ENCODE measurements at regions not wholly inside any gene's neighbourhood (a gene's known extent, or its start where the extent isn't known, plus 50 kb on each side); places are given as distances from the start of the nearest gene placed in this dataset.
"Not testable (repeated sequence)": the region's sequence is repeated elsewhere in the genome, so short reads cannot be mapped to it uniquely, and the experiment has no call there.

DNA sequence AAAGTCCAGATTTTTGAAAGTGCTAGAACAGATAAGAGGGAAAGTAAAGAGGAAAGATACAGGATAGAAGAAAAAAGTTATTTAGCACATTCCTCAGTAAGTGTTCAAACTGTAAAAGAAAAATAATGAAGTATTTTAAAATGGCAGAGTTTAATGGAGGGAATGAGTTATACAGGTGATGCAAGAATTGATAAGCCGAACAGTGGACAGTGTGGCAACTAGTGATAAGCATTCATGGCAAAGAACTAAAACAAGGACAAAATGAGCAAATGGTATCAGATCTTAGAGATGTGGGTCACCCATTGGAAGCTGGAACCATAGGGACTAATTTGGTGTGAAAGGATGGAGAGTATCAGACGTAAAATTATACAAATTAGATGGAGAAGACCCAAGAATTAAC lies 622.9 kb upstream of the SGO1 start:
- DNase-seq: no peak

DNA sequence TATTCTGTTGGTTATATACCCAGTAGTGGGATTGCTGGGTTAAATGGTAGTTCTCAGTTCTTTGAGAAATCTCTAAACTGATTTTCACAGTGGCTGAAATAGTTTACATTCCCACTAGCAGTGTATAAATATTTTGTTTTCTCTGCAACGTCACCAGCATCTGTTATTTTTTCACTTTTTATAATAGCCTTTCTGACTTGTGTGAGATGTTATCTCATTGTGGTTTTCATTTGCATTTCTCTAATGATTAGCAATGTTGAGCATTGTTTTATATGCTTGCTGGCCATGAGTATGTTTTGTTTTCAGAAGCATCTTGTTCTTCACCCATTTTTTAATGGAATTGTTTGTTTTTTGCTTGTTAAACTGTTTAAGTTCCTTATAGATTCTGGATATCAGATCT lies 612.7 kb upstream of the SGO1 start:
- DNase-seq: no peak

DNA sequence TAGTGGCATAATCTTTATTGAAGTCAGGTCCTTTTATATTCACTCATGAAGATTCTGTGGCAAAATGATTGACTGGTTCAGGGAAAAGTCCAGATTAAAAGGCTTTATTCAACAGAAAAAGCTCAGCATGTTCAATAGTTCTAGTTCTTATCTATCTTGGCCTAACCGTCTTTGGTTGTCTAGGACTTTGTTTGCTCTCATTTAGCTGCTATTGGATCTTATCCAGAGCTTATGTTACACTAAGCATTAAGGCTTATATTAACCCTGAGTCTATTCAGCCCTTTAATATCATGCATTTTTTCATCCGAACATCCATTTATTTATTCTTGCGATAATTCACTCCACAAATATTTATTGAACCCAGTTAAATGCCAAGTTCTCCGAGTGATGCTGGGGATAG lies 601.0 kb upstream of the SGO1 start:
- no peak for DNase-seq

DNA sequence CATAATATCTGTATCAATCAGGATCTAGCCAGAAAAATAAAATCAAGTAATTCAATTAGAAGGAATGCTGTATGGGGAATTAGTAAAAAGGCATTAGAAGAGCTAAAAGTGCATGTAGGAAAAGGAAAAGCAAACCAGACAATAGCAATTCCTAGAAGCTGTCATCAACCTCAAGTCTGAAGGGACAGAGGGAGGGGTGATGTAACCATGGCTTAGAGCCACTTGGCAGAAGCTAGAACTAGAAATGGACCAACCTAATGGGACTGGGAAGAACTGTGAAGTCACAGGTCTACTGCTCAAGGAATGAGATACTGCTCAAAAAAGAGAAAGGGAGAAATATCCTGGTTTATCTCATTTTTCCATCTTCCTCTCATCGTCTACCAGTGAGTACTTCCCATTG lies 590.7 kb upstream of the SGO1 start:
- DNase-seq: no peak

DNA sequence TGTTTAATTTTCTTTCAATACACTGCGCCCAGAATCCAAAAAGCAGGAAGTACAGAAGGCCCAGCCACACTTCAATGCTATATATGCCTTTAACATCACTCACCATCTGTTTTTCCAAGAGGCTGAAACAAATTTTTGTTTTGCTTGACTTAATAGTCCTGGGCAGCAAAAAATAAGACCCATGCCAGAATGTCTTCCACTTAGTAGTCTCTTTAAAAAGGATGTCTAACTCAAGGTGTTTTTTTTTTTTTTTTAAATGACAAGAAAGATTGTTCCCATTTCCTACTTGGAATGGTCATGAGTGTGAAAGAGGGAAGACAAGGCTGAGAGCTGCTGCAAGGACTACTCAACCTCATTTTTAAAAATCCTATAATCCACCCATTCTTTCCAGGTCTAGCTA lies 590.3 kb upstream of the SGO1 start:
- DNase-seq: no peak

DNA sequence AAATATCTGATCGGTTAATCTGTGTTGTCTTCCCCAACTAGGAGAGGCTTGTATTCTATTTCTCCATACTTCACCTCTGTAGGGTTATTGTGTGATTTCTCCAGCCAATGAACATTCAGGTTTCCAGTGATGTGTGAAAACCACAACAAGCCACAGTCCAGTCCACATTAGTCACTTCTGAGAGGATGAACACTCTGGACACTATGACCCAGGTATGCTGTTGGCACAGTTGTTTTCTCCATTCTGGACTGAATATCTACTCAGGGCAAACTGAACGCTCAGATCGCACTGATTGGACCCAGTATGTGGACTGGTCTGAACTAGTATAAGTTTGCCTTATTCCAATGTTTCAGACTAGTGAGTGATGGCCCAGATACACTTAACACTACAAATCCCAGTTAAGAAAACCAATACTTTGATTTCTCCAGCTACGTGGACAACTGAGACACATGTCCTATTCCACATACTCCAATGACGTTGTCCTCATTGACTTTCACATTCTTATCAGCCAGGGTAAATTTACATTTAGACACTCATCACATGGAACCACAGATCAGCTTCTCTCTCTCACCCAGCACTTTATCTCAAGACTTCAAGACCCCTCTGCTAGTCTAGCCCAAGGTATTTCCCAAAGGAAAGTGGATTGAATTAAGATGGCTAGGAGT lies 587.4 kb upstream of the SGO1 start:
- no peak for DNase-seq

DNA sequence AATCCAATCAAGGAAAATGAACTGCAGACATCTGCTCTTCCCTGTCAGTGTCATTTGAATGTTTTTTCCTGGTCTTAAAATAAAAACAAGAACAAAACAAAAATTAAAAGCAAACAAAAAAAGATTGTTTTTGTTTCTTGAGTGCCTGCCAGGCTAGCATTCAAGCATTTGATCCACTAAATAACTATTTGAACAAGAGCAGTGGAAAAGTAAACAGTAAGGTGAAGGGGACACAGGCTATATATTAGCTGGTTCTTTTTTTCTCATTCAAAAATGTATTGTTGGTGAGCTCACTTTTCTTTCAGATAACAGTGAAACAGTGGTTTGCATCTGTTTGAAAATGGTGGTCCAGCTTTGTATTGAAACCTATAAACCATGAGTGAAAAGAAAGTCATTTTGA lies 586.9 kb upstream of the SGO1 start:
- DNase-seq: no peak

DNA sequence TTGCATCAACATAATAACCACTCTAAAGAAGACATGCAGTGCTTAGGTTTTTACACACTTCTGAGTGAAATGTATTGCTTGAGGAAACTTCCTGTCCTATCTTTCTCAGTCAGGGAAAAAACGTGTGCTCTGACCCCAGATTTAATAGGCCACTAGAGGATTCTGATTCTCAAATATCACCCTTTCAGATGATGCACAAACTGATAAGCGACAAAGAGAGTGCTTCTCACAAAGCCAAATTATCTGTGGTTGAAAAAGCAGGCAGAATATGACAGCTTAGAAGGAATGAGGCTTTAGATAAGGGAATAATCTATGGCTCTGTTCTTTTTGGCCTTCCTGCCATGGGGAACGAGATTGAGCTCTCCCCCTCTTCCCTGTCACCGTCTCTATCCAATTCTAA lies 583.4 kb upstream of the SGO1 start:
- no peak for DNase-seq

DNA sequence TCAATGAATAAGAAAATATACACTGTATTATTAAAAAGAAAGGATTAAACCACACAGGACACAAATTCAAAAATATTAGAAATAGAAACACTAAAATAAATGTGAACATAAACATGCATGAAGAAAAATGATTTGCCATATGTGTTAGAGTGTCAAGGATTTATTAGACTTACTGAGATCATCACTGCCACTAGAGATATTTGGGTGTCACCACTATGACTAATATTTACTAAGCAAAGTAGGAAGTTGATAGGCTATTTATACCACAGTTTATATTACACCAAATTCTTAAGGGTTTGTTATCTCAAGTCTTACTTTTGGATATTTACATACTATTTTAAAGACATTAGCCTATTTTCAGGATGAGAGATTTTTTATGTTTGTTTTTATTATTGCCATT lies 575.0 kb upstream of the SGO1 start:
- DNase-seq: no peak

DNA sequence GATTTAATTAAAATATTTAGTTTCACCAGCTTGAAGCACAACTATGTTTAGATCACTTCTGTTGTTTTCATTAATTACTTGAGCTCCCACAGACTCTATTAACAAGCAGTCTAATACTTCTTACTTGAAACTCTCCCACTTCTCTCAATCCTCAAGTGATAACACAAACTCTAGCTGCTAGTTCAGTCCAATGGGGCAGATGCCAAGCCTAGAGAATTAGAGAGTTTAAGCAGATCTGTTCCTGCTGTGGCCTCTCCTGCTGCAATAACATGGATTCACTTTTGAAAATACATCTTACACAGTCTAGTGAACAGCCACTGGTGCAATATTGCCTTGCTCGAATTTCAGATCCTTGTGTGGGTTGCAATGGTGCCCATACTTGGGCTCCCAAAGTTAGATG lies 566.4 kb upstream of the SGO1 start:
- DNase-seq: no peak

DNA sequence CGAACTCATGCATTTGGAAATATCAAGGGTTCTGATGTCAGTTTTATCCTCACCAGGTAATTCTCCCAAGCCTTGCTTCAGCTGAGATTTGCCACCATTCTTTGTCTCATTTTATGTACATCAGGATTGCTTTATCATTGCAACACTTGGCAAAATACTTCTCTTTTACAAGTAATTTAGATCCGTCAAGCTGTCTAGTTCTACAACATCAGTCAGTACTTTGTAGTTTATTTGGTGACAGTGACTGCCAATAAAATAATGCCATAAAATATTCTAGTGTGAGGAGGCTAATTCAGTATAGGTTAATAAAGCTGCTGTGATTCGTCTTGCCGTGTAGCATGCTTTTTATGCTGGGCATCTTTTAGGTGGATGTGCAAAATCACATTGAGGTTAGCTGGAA lies 565.3 kb upstream of the SGO1 start:
- DNase-seq: no peak

DNA sequence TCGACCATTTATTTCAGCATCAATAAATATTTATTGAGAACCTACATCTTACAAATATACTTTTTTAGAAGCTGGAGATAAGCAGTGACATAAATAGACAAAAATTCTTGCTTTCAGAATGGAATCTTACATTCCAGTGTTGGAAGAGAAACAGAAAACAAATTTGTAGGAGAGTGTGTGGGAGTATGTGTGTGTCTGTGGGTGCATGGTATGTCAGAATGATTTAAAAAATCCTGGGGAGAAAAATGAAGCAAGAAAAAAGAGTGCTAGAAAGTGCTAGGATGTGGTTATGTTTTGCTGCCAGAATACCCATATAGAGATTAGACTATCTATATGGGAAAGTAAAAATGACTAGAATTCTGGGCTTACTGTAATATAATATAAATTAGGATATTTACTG lies 561.7 kb upstream of the SGO1 start:
- no peak for DNase-seq

DNA sequence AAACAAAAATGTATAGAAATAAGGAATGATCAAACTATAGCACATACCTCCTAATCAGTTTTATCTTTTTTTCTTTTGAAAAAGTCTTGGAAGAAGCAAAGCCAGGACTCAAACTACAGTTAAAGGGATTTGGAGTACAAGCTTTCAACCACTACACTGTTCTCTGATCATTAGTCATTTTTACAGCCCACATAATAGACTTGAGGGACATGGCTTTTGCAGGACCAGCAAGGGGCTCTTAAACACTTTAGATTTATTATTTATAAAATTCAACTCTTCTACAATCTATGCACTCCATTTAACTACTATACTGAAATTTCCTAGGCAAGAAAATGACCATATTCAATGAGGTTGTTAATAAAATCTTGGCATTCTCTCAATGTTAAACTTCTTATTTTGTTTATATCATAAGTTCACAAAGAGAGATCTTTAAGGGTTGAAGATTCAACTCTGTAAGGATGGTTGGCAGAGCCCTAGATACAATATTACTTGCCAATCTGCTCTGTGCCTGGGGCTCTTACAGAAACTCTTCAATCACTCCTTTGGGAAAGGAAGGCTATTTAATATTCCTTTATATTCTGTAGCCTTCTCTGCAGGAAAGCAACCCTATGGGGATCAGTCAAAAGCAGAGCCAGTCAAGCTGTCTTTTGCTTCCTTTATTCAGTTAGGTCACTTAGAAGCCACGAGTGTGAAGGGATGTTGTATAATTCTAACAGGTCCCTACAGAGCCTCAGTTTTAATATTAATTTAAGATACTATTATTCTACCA lies 557.7 kb upstream of the SGO1 start:
- no peak for DNase-seq

DNA sequence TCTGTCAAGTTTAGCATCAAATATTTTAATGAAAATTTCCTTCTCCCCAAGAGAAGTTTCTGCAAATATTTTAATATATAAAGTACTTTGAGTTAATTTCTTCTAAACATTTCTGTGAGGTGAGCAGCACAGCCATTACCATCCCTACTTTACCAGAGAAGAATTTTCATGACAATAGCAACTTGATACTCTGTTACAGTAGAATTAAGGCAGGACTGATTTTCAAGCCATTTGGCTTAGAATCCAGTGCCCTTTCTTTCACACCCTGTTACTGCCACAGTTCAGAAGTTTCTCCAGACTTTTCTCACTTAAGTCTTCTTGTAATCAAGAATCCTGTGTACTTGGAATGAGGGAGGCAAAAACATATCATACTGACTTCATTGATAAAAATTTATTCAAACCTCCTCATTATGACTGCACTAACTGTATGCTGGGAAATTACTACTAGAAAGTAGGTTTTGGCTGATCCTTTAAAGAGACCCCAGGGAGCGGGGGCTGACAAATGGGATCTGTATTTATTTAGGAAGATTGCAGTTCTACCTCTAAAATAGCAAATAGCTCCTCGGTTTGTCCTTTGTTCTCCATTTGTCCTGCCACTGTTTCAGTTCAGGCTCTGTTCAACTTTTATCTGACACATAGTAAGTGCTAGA lies 557.0 kb upstream of the SGO1 start:
- DNase-seq: no peak

DNA sequence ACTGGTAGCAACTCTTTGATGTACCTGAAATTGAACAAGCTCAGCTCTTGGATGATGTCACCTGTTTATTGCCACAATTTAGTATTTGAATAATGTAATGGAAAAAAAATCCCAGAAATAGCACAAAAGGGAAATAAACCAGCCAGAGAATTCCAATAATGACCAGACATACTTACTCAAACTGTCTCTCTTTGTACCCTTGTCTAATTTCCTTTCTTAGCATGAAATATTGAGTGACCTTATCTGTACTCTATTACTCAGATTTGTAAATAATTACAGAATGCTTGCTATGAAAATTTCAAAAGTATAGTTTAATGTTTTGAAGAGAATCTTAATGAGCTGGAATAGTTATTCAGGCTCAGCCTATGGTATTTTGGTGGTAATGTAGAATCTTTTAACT lies 555.4 kb upstream of the SGO1 start:
- DNase-seq: no peak

DNA sequence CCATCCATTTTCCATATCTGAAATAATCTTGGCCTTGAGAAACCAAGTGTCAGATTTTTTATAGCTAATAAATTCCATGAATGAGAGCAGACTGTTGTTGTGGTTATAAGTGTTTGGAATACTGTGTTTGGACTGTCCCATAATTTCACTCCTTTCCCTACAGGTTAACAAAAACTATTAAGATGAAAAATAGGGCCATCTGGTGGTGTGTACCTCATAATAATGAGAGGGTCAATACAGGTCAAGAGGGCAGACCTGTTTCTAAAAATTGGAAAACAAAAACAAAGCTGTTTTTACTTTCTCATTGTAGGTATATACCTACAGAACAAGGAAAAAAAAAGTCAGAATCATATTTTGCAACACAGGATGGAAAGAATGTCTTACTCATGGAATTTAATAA lies 553.8 kb upstream of the SGO1 start:
- DNase-seq: no peak

DNA sequence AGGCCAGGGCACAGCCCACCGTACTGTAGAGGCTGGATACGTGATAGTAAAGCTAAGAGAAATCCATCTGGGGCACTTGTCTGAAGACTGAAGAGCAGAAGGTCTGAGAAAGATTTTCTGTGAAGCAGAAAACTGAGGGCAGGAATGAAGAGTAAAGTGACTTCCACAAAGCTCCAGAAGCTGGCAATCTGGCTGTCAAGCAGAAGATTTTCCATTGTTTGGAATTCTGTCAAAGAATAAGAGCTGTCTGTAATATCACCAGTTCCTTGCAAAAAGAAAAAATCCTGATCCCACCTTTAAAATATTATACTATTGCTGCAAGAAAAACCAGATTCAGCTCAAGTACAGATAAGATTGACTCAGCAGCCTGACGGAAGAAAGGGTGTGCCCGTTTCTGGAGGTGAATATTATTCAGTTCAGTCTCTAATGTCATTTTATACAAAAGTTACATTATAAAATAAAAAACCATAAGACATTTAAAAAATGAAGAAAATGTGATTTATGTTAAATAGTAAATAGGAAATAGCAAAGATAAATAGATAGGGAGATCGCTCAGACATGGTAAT lies 550.4 kb upstream of the SGO1 start:
- DNase-seq: no peak

DNA sequence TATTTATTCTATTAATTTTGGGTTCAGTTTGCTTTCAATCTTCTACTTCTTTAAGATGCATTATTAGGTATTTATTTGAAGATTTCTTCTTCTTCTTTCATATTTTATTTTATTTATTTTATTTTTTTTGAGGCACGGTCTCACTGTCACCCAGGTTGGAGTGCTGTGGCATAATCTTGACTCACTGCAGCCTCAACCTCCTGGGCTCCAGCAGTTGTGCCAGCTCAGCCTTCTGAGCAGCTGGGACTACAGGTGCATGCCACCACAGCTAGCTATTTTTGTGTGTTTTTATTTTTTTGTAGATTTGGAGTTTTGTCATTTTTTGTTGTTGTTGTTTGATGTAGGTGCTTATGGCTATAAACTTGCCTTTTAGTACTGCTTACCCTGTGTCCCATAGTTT lies 543.2 kb upstream of the SGO1 start:
- no peak for DNase-seq

DNA sequence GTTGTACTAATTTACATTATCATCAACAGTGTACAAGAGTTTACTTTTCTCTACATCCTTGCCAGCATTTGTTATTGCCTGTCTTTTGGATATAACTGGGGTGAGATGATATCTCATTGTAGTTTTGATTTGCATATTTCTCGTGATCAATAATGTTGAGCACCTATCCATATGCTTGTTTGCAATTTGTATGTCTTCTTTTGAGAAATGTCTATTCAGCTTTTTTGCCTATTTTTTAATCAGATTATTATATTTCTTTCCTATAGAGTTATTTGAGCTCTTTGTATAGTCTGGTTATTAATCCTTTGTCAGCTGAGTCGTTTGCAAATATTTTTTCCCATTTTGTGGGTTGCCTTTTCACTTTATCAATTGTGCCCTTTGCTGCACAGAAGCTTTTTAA lies 540.8 kb upstream of the SGO1 start:
- DNase-seq: no peak

DNA sequence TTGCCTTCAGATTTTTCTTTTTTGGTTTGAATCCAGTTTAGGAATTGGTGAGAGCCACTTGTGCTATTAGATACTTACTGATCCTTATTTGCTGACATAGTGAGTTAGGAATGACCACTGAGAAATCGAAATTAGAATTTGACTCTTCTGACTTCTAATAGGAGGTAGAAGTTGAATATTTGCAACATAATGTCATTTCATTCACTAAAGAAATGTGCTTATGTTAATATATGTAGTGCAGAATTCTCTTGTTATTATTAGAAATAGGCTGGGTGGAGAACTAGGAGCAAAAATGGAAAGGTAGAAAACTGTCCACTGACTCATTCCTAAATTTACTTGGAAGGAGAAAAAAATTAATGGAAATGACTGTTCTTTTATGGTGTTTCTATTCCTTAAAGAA lies 538.2 kb upstream of the SGO1 start:
- no peak for DNase-seq

DNA sequence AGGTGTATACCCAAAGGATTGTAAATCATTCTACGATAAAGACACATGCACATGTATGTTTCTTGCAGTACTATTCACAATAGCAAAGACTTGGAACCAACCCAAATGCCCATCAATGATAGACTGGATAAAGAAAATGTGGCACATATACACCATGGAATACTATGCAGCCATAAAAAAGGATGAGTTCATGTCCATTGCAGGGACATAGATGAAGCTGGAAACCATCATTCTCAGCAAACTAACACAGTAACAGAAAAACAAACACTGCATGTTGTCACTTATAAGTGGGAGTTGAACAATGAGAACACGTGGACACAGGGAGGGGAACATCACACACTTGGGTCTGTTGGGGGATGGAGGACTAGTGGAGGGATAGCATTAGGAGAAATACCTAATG lies 530.4 kb upstream of the SGO1 start:
- not testable (repeated sequence) for DNase-seq

DNA sequence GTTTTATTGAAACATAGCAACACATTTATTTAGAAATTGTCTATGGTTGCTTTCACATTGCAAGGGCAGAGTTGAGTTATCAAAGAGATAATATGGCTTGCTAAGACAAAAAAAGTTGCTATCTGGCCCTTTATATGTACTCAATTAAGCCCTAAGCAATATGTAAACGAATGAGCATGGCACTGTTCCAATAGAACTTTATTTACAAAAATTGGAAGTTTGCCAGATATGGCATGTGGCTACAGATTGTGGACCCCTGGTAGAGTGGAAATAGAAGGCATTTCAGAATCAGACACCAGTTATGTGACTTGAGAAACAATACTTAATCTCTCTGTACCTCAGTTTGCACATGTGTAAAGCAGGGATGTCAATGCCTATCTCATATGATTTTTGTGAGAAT lies 515.6 kb upstream of the SGO1 start:
- DNase-seq: no peak

DNA sequence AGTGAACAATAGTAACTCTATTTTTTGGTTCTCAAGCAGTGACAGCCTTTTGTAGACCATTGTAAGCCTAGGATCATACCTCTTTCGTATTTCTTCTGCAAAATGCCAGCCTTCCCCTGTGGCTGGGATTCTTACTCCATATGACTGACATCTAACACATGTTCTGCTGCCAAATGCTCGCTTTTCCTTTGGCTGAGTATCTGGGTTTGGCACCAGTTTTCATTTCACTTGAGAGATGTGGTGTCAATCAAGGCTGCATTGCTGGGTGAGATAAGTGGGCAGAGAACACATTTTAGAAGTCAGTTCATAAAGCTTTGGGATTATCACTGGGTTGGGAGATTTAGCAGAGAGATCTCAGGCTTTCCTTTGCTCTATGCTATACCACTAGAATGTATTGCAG lies 514.7 kb upstream of the SGO1 start:
- DNase-seq: no peak

DNA sequence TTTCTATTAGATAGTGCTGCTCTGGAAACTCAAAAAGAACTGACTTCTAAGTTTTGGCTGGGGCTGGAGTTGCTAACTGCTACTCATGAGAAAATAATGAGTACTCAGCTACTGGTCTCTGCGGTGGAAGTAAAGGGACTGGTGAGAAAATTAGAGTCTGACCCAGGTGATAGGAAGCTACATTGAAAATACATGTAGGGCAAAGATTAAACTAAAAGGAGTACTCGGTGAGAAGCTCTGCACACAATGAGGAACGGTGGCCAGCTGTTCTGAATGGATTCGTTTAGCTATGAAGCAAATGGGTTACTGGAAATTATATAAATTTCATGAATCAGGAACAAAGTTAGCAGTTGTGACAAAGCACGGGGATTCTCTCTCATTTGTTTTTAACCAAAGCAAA lies 512.9 kb upstream of the SGO1 start:
- DNase-seq: no peak
